Stomach (tissue), 4 donors: ENCODE measurements at regions not wholly inside any gene's neighbourhood (a gene's known extent, or its start where the extent isn't known, plus 50 kb on each side); places are given as distances from the start of the nearest gene placed in this dataset.

Experiments
- CTCF ChIP-seq, 7 experiments: fragments of 450-650 bp in 4 of 7; fragments of 200-600 bp in 3 of 7; sonication (generic) in 3 of 7; IDR thresholded peaks; one replicate each; pipeline ENCODE4 v1.5.1; 2016 to 2019; ENCODE audit warnings: antibody characterized with exemption in 7 of 7, control low read depth in 2 of 7, mild to moderate bottlenecking in 1 of 7
- POLR2A ChIP-seq, 4 donors: fragments of 450-650 bp; IDR thresholded peaks; one replicate each; pipeline ENCODE4 v1.6.1; 2016; ENCODE audit warnings: antibody characterized with exemption in 4 of 4, control low read depth in 2 of 4, mild to moderate bottlenecking in 1 of 4, moderate library complexity in 1 of 4

- TF ChIP-seq POLR2A (IDR thresholded peaks at IDR 0.05) (no peak), CTCF (IDR thresholded peaks at IDR 0.05) (no peak)
Measured at GRCh38 chr2:20557635-20558034, 93.3 kb downstream of the HS1BP3 start.
